Fibroblast of mammary gland (primary cell): ENCODE measurements at regions not wholly inside any gene's neighbourhood (a gene's known extent, or its start where the extent isn't known, plus 50 kb on each side); places are given as distances from the start of the nearest gene placed in this dataset.

ENCODE experiments used
- DNase-seq: peaks from one replicate; pipeline ENCODE4 v3.0.0-alpha.2; 2010; ENCODE audit warnings: low read depth
- H3K4me3 ChIP-seq: 2 replicates; pipeline ENCODE4 v1.5.1; 2011; ENCODE audit warnings: low read depth, mild to moderate bottlenecking, low read length, moderate library complexity; ENCODE audit not compliant: control insufficient read depth
- CTCF ChIP-seq: conservative IDR thresholded peaks from 2 replicates; pipeline ENCODE4 v1.5.1; 2011; ENCODE audit warnings: low read depth, low read length, inconsistent platforms; ENCODE audit not compliant: control insufficient read depth, insufficient read depth

DNA sequence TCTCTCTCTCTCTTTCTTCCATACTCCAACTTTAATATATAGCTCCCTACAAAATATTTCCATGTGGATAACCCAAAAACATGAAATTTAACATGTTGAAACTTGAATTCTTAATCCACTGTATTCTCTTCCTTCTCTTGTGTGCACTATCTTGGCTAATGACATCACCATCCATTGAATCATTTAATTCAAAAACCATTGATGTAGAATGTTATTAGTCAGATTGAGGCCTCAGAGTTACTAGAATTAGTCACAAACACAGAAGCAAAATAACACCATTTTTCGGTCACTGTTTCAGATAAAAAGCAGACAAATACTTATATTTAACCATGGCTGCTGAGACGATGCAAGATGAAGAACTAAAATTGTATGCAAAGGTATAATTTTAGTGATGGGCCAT is 256.9 kb upstream of the LRRC3B start:
- no peak for TF ChIP-seq CTCF
- DNase-seq = no peak

DNA sequence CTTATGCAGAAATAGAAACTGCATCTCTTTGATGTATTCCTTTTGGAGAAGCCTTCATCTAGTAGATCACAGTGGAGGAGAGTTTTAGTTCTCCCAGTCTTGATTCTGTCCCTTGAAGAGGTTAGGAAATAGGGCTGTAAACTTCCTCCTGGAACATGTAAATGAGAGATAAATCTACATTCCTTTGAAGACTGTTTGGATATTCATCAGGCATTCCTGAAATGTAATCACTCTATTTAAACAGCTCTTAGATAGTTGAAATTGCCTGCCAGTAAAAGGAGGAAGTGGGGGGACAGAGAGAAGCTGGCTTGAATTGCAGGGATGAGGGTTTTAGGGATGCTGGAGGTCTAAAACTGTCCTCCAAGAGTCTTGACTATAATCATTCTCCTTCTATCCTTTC is 254.3 kb upstream of the LRRC3B start:
- H3K4me3 ChIP-seq = no peak overlapping the region
- no peak for DNase-seq
- no peak for TF ChIP-seq CTCF

More for the DNA sequence above, 256.9 kb upstream of the LRRC3B start:
- no peak overlapping the region for H3K4me3 ChIP-seq

GRCh38 chr3:26369133-26369532 is 253.4 kb upstream of the LRRC3B start:
- DNase-seq = no peak
- TF ChIP-seq CTCF = no peak
- no peak overlapping the region for H3K4me3 ChIP-seq

DNA sequence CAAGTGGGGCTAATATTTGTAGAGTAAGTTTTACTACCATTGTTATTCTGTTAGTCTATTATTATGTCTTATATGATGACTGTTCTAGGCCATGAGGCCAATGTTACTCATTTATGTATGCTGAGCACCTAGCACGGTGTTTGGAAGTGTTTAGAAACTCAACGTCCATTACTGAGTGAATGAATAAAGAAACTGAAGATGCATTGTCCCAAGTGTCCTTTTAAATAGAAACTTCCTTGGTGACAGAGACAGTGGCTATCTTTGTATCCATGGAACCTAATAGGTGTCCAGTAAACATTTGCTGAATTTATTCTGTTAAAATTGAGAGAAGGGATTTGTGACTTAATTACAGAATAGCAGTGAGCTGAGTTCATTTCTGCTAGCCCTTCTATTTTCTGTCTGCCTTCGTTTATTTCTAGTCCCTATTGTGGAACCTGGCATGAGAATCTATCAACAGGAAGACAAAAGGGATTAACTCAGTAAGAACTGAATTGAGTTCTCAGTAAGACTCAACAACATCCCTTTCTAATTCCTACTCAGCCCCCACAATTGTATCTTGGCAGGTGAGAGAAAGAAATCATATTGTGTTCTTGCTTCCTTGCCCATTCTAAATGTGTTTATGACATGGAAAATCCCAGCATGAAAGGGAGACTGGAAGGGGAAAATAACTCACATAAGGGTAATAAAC is 246.6 kb upstream of the LRRC3B start:
- no peak overlapping the region for H3K4me3 ChIP-seq
- no peak for TF ChIP-seq CTCF
- DNase-seq = no peak

- no peak for TF ChIP-seq CTCF
- no peak for DNase-seq
- no peak overlapping the region for H3K4me3 ChIP-seq
Observed at GRCh38 chr3:26381411-26381810, 241.2 kb upstream of the LRRC3B start.

DNA sequence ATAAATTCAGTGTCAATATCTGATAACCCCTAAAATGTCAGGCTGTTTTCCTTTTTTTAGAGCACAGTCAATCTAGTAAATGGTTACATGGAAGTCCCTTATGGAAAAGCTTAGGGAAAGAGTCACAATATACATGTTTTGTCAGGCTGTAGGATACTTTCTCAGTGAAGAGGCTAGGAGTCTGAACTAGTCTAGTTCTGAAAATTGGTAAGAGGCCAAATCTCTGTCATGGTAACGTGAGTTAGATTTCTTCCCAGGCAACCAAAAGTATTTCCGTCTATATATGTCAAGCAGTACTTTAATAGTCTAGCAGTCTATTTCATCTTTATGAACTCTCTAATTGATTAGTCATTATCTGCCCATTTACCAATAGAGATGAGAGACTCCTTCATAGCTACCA is 215.9 kb upstream of the LRRC3B start:
- TF ChIP-seq CTCF = no peak
- H3K4me3 ChIP-seq = no peak overlapping the region
- no peak for DNase-seq

GRCh38 chr3:26418553-26418952 is 204.0 kb upstream of the LRRC3B start:
- H3K4me3 ChIP-seq = no peak overlapping the region
- no peak for DNase-seq
- TF ChIP-seq CTCF = no peak
